NCI-H1105 treated with DMSO at 0.1 percent for 48 hours (cell line): ENCODE measurements at regions not wholly inside any gene's neighbourhood (a gene's known extent, or its start where the extent isn't known, plus 50 kb on each side); places are given as distances from the start of the nearest gene placed in this dataset.

Source experiments
- DNase-seq: peaks from one replicate; lab custom pipeline; 2025; lab: John Stamatoyannopoulos, UW

DNA sequence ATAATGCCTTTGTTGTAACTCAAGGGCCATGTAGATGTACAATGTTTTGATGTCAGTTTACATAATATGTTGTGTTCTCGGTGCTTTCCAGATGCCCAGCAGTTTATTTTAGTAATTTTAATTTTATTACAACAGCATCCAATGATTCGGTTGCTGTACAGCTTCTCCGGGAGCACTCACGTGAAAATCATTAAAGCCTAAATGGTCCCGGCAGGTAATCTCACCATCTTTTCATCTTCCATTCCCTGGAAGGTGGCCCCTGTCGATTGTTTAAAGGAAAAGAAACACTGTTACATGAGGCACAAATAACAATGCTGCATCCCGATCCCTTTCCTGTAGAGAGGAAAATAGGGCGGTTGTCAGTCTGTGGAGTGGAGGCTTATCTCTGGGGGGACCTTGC lies 498.1 kb downstream of the SLC4A3 start:
- DNase-seq = no peak

DNA sequence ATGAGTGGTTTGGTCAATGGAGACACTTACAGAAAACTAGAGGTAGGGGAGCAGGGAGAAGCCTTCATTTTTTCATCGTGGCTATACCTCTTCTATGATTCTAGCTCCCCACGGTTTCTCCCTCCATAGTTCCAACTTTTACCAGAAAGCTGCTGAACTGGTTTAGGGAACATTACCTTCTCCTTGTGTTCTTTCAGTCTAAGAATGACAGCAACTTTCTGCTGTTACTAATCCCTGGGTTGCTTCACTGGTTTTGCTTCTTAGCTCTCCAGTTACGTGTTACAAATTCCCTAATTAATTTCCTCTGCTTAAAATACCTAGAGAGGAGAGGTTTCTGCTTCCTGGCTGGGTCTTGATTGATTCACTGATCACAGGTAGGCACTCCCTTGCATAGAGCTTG lies 499.9 kb downstream of the SLC4A3 start:
- no peak for DNase-seq

DNA sequence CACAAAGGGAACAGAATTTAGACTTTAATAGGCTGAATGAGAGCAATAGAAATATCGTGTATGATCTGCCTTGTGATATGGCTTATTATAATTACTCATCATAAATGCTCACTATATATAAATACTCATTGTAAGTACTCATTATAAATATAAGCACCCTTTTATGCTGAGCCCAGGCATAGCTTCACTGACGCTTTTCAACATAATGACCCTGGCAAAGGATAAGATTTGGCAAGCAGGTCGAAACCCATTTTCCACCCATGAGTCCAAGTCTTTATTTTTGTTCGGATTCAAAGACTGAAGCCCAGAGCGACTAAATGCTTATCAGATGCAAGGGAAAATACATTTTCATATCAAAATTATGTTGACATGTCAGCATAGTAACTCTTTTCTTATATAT lies 500.4 kb downstream of the SLC4A3 start:
- DNase-seq = peak; percentile 45

DNA sequence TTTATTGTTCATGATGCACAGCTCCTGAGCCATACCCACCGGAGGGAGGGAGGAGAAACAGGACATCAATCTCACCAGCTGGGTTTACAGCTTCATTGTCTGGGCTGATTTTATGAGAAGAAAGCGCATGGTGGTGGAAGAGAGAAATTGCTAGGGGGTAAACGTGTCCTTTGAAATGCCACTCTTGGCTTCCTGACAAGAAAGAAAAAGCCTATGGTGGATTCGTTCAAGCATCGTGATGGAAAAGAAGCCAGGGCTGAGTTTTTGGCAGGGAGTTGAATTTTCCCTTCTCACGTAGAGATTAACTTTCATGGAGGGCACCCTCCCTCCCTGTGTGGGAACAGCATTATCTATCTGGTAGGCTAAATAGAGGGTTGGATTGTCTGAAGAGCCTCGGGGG lies 502.0 kb downstream of the SLC4A3 start:
- DNase-seq = no peak

DNA sequence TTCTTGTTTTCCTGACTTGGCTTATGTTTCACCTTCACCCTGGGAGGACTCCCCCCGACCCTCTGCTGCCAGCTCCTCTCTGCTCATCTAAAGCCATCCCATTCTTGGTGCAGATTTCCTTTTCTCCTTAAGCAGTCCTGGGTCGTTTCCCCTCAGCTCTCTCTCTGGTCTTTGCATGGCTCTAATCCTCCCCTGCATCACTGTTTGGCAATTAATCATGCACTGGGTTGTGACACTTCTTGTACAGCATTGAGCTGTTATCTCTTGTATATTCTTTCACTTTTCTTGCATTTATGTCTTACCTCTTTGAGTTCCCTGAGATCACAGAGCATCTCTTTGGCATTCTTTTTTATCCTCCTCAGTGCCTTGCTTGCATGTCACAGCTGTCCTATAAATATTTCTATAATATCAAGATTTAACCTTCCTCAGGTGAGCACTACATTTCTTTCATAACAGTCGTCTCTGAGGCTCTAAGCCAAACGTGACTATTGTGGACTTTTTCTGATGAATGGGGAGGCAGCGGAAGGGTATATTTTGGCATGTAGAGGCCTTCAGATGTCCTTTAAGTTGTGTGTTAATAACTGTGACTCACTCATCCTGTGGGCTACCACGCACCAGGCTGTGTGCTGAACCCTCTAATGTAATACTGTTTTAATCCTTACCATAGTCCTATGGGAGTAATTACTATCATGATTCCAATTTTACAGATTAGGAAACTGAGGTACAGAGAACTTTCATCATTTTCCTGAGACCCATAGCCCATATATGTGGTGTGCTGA lies 507.5 kb downstream of the SLC4A3 start:
- DNase-seq = no peak

DNA sequence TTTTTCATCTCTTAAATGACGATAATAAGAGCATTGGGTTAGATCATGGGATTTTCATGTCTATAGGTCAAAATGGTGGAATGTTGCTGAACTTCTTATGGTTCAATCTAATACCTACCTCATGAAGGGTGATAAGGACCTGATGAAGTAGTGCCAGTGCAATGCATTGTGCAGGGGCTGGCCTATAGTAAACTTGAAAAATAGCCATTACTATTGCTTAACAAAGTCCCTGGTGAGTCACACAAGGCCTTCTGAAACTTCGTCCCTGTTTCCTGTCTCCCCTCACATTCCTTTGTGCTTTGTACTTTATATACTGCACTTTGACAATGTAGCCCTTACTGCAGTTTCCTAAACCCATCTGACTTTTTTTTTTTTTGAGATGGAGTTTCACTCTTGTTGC lies 515.9 kb downstream of the SLC4A3 start:
- DNase-seq = no peak

DNA sequence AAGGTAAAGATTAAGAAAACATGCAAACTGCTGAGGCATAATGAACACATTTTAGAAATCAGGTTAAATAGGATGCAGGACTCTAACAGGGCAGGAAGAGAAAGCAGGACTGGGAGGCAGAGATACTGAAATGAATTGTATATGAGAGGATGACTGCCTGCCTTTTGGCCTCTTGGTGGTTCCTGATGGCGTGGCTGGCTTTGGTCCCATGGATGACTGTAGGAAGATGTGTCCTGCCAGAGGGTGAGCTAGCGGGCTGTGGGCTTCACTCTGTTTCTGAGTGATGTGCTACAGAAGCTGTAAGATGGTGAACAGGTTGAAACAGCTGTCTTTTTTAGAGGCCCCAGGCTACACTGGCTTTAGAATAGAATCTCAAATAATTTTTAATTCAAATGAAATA lies 517.0 kb downstream of the SLC4A3 start:
- DNase-seq = no peak

DNA sequence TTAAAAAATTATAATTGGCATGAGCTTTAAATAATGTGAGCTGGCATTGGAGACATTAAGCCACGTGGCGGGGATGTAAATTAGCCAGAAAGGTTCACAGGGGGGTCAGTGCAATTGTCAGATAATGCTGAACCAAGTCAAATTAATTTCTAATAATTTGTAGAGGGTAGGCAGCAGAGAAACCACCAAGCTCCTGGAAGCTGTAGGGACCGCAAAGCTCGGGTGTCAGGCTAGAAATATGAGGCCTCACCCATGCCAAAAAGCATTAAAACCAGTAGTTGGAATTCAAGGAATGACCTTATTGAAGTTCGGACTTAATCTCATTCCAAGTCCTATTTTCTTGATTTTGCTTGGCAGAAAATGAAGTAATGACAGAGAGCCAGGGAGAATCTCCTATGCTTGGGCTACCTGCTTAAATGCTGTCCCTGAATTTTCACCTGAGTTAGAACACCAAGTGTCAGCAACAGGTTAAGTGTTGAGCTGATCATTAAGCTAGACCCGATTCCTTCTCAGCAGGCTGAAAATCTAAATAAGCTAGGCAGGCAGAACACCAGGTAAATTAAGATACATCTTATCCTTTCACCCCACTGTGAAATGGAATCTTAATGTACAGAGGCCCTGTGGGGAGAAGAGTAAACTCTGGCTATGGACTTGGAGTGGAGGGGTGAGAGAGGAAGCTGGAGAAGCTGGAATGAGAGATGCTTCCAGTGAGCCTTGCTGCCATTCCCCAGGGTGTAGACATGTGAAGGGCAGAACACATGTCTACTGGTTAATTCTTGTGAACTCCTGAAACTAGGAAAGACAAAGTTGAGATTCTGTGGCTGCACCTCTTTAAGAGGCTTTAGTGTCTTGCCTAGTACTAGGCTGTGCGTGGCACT lies 520.0 kb downstream of the SLC4A3 start:
- DNase-seq = no peak

DNA sequence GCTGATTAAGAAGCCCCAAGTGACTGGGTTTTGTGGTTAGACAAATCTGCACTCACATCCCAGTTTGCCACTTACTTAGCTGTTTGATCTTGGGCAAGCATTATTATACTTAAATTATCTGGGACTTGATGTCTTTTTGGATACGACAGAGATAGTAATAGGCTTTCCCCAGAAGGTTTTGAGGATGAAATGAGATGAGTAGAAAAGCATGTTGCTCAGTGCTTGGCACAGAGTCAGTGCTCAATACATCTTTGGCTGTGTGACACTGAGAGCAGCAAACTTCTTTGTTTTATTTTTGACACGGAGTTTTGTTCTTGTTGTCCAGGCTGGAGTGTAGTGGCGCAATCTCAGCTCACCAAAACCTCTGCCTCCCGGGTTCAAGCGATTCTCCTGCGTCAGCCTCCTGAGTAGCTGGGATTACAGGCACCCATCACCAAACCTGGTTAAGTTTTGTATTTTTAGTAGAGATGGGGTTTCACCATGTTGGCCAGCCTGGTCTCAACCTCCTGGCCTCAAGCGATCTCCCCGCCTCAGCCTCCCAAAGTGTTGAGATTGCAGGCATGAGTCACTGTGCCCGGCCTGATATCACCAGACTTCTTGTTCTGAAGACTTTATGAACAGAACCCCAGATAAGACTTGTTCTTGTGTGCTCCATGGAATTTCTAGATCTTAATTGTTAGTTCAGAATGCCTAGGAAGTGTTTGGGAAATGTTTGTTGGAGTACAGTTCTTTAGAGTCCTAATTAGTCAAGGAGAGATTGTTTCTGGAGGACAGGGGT lies 521.2 kb downstream of the SLC4A3 start:
- DNase-seq = no peak

DNA sequence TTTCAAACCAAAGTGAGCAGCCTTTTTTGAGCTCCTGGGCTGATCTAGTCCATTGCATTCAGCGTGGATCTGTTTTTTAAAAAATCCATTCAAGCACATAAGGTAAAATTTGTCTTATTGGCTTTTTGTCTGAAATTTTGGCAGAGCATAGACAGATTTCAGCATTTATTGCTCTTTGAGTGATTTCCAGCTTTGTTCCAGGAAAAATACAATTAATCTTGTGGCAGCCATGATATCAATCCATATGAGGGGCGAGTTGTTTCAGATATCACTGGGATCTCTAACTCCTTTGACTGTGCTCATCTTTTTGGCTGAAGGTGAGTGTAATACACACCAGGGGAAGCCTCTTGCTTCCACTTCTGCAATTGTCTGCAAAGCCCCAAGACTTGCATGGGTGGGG lies 523.9 kb downstream of the SLC4A3 start:
- no peak for DNase-seq

DNA sequence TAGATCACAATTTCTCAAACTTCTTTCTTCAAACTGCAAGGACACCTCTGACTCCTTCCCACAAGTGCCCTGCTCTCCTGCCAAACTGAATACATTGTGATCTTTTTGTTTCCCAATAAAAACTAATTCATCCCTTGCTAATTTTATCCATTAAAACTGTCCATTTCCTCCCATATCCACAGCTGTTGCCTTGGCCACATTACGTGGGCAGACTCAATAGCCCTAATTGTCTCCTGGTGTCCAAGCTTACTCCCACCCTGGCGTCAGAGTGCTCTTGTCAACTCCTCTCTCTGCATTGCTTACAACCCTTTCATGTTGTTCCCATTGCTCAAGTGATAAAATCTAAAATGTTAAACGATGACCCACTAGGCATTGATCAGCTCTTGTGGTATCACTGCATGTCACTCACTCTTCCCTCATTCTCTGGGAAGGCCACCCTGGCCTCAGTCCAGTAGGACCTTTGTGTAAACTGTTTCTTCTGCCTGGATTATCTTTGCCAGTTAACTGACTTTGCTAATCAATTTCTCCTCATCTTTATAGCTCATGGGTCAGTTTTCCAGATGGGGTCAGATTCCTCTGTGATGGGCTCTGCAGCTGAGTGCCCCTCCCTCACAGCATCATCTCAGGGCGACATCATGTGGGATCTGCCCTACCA lies 525.0 kb downstream of the SLC4A3 start:
- DNase-seq = no peak

DNA sequence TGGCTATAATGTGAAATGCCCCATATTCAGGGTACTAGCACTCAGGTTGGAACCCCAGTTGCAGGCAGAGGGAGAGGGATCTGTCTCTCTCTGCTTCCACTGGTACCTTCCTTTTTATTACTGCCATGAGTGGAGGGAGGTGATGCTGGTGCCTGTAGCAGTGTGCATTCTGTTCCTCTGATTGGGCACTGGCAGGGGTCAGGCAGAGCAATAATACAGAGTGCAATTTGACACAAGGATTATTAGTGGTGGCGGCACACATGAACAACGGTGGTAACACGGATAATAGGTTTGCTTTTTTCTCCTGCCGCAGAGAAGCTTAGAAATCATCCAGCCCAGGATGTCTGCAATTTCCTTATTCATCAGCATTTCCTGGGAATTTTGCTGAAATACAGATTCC lies 525.7 kb downstream of the SLC4A3 start:
- DNase-seq = no peak

DNA sequence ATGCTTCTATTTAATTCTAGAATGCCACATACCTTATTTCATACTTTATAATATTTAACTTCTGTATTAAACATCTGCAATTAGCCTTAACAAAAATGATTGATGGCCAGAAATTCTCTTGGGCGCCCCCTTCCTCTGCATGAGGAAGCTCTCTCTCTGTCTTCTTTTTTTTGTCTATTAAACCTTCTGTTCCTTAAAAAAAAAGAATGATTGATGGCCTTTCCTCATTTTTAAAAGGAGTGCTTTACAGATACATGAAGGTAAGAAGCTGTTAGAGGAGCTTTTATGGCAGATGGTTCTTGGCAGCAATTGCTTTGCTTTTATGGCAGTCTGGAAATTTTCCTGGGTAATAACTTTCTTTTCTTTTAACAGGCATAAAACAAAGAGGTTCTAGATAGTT lies 526.9 kb downstream of the SLC4A3 start:
- peak; percentile 43 for DNase-seq

DNA sequence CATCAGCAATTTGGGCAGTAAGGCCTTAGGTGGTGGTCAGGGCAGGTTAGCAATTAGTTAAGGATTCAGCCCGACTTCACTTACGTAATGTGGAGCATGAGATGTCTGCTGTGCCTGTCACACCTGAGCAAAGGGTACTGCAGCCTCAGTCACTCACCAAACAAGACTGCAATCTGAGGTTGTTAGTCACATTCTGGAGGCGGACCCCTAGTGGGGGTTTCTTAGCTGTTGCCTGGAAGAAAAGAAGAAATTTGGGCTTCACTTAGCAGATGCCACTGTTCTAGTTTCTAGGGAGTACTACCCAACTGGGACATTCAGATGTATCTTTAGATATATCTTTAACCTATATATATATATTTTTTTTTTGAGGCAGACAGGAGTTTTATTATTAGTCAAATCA lies 529.9 kb downstream of the SLC4A3 start:
- no peak for DNase-seq

DNA sequence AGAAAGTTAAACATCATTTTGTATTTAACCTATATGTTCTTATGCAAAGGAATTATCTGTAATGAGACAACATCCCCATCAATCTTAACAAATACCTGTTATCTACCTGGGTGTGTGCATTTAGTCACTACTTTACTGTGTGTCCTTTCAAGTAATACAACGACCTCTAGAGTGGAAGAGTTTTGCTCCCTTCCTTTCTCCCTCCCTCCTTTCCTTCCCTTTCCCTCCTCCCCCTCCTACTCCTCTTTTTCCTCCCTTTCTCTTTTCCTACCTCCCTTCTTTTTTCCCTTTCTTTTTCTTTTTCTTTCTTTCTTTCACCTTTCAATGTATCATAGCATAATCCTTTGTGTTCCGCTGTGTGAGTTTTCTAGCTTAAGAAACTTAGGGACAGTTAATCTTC lies 532.3 kb downstream of the SLC4A3 start:
- no peak for DNase-seq

DNA sequence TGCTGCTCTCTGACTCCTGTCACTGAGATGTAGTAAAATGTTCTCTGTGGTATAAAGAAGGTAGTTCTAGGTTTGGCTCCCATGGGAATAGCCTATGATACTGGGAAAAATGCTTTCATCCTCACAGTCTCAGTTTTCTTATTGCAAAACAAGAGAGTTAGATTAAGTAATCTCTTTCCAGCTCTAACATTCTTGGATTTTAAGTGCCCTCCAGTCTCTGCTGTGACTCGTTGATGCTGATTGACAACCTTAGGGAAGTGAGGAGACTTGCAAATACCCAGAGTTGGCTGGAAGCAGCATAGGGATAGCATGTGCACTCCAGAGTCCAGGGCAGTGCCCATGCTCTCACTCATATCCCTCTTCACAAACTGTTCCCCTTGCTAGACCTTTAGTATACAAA lies 534.9 kb downstream of the SLC4A3 start:
- DNase-seq = no peak

DNA sequence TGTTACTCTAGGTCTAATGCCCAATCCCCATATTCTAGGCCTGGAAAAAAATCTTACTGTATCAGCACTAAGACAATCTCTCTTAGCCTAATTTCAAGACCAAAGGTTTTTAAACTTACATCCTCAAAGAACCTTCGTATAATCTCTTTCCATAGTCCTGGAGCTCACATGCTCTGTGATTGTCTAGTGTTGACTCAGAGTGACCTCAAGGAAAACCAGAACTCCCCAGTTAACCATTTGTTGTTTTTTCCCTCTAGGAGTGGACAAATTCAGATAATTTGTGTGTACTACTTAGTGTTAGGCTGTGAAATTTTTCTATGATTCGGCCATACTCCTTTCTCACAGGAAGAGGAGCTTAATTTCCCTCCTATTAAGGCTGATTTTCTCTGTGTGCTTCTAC lies 536.1 kb downstream of the SLC4A3 start:
- no peak for DNase-seq

DNA sequence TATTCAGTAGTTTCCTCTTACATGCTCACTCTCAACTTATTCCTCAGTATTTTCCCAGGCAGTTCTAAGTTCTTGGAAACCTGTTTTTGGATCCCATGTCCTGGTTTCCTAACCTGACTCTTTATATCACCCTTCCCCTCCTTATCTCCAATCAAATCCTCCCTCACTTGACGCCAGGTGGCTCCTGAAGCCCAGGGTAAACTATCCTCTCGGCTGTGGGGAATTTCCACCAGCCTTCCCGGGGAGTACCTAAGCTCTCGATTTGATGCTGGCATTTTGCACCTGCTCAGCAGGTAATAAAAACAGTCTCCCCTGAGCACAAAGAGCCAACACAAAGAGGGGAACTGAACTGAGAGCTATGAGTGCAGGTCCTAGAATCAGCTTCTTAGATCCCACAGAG lies 538.0 kb downstream of the SLC4A3 start:
- peak; percentile 89 for DNase-seq

DNA sequence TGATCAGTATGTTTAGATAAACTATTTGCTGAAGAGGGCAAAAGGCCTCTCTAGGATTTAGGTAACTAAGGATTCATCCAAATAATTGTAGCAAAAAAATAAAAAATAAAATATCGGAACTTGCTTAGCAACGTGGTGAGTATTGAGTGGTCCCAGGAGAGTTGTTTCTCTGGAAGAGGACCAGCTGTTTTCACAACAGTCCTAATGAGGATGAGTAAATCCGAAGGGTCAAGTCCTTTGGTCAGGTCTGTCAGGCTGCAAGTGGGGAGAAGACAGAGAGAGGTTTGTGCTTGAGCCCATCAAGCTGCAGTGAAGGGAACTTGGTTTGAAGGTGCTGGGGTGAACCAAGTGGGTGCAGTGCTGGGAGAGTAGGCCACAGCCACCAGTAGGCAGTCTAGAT lies 539.2 kb downstream of the SLC4A3 start:
- no peak for DNase-seq

DNA sequence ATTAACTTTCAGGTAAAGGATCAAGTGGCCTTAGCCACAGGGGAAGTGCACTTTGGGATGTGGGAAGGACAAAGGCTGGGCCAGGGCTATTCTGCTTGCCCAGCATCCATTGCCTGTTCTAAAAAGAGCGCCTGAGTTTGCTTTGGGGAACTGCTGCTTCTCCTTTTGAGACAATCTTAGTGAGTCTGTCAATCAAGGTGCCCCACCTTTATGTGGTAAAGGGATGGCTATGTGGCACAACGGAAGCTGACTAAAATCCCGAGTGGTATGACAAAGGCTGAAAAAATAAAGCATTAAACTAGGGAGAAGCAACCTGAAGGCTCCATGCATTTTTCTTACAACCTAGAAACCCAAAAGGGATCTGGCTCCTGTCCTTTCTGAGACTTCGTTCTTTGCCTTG lies 540.5 kb downstream of the SLC4A3 start:
- no peak for DNase-seq

DNA sequence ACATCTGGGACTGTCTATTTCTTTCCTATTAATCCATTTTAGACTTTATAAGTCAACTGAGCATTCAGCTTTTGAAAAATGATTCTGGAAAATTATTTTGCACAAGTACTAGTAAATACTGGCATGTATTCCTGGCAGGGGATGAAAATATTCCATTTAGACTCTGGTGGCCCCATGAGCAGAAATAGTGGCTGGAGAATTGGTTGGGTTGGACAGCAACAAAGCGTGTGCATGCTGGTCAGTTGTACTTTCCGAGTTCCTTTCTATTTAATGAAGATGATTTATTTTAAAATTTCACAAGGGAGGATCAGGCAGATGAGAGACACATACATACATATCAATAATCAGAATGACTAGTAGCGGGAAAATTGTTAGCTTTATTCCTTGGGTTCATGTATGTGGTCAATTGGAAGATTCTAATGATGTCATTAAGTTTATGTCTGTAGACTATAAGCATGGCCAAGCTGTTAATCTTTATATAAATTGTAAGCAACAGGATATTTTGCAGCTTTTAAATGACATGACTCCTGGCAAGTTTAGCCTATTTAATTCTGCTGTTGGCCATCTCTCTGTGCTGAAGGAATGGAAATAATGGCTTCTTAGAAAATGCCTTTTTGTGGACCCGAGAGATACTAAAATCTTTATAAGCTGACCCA lies 541.6 kb downstream of the SLC4A3 start:
- no peak for DNase-seq

DNA sequence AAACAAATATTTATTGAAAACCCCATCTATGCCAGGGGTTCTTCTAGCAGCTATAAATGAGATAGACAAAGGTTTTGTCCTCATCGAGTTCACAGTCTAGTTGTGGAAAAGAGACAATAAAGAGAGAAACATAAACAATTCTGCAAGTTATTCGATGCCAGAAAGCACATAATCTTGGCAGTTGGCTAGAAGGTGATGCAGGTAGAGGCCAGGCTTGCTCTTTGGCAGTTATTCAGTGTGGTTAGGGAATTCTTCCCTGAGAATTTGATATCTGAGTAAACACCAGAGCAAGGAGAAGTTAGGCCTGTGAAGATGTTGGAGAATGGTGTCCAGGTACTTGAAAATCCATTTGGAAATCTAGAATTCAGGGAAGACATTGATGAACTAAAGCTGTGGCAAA lies 547.4 kb downstream of the SLC4A3 start:
- no peak for DNase-seq
